ENCODE measurements at regions not wholly inside any gene's neighbourhood (a gene's known extent, or its start where the extent isn't known, plus 50 kb on each side); places are given as distances from the start of the nearest gene placed in this dataset.

DNA sequence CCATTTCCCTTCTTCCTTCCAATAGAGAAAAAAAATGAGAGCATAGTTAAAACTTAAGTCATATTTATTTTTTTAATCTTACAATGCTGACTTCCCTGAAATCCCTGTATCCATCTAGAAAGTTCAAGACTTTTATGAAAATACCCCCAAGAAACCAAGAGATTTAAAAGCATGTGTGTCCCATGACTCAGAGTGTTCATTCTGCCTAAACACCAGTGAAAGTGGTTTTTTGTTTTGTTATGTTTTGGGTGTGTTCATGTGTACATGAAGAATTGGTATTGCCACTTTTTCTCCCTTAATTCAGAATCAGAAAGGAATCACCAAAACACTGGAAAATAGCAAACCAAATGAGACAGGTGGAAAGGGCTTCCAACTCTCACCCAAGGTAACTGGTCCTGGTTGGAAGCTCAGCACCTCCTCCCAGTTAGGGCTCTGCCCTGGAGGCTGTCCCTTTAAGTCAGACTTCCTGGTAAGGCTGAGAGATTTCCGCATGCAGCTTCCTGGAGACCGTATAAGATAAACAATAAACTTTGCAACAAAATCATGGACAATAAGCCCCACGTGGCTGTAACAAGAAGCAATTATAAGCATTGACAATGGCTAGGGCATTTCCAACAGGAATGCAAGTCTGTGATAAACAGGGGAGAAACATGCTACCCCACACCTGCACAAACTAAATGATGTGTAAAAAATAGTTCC lies 121.9 kb upstream of the ARHGEF3 start:
- TF ChIP-seq CTCF (IDR thresholded peaks at IDR 0.05) (no peak), POLR2A (IDR thresholded peaks at IDR 0.05) (no peak)

Data from adrenal gland (tissue), 5 donors.